ENCODE measurements at regions not wholly inside any gene's neighbourhood (a gene's known extent, or its start where the extent isn't known, plus 50 kb on each side); places are given as distances from the start of the nearest gene placed in this dataset.

- FAIRE-seq: no peak
These were observed 210.6 kb downstream of the DLL1 start for GRCh38 chr6:170080169-170080827.

GRCh38 chr6:170076466-170077165, 214.3 kb downstream of the DLL1 start:
- no peak for FAIRE-seq

- FAIRE-seq: no peak
These were observed 215.1 kb downstream of the DLL1 start for GRCh38 chr6:170075659-170076223.

- FAIRE-seq: no peak
These were observed 216.0 kb downstream of the DLL1 start for GRCh38 chr6:170074907-170075306.

- no peak for FAIRE-seq
These were observed 216.4 kb downstream of the DLL1 start for GRCh38 chr6:170074435-170074834.

GRCh38 chr6:170073846-170074245, 217.0 kb downstream of the DLL1 start:
- FAIRE-seq: no peak

GRCh38 chr6:170072246-170072645, 218.6 kb downstream of the DLL1 start:
- FAIRE-seq: no peak

- FAIRE-seq: no peak
These were observed 221.3 kb downstream of the DLL1 start for GRCh38 chr6:170069611-170070010.

GRCh38 chr6:170068496-170068895, 222.4 kb downstream of the DLL1 start:
- FAIRE-seq: no peak

- FAIRE-seq: no peak
These were observed 222.9 kb downstream of the DLL1 start for GRCh38 chr6:170067923-170068360.

- FAIRE-seq: no peak
These were observed 223.7 kb downstream of the DLL1 start for GRCh38 chr6:170067181-170067641.

- FAIRE-seq: no peak
These were observed 224.2 kb downstream of the DLL1 start for GRCh38 chr6:170066679-170067078.

GRCh38 chr6:170063851-170064602, 226.9 kb downstream of the DLL1 start:
- no peak for FAIRE-seq

- FAIRE-seq: no peak
These were observed 227.4 kb downstream of the DLL1 start for GRCh38 chr6:170063431-170063830.

GRCh38 chr6:170062915-170063241, 228.0 kb downstream of the DLL1 start:
- FAIRE-seq: no peak

GRCh38 chr6:170062209-170062914, 228.5 kb downstream of the DLL1 start:
- no peak for FAIRE-seq

- no peak for FAIRE-seq
These were observed 231.9 kb downstream of the DLL1 start for GRCh38 chr6:170058878-170059485.

GRCh38 chr6:170057961-170058877, 232.7 kb downstream of the DLL1 start:
- no peak for FAIRE-seq

- no peak for FAIRE-seq
These were observed 233.7 kb downstream of the DLL1 start for GRCh38 chr6:170057034-170057734.

GRCh38 chr6:170056278-170056711, 234.6 kb downstream of the DLL1 start:
- no peak for FAIRE-seq

Data from colon (tissue), 2 donors.